ENCODE measurements at regions not wholly inside any gene's neighbourhood (a gene's known extent, or its start where the extent isn't known, plus 50 kb on each side); places are given as distances from the start of the nearest gene placed in this dataset.
"Not testable (repeated sequence)": the region's sequence is repeated elsewhere in the genome, so short reads cannot be mapped to it uniquely, and the experiment has no call there.

DNA sequence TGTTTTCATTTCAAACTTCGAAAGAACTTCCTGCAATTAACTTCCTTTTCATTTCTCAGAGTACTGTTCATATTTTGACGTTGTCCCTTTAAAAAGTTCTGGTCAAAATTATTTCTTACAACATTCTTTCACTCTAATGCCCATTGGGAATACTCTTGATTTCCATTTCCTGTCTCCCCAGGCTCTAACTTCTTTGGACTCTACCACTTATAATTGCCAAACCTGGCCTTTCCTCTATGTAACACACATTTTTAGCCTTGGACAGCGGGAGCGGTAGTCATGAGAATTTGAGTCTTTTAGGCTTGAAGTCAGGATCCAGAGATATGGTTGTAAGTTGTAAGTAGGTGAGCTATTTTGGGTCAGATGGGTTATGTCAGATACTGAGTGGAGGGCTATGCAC is 163.5 kb upstream of the SPRY2 start:
- no peak for DNase-seq (ENCODE audit: low spot score)

DNA sequence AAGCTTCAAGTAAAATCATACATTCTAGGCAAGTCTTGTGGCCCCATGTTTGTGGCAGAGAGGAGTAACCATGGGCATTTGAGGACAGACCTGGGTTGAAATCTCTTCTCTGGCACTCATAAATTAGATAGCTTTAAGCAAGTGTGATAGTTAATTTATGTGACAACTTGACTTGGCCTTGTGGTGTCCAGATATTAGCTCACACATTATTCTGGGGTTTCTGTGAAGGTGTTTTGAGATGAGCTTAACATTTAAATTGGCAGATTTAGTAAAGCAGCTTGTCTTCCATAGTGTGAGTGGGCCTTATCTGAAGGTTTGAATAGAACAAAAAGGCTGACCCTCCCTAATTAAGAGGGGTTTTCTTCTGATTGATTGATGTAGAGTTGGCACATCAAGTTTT is 161.4 kb upstream of the SPRY2 start:
- DNase-seq (ENCODE audit: low spot score) = no peak

DNA sequence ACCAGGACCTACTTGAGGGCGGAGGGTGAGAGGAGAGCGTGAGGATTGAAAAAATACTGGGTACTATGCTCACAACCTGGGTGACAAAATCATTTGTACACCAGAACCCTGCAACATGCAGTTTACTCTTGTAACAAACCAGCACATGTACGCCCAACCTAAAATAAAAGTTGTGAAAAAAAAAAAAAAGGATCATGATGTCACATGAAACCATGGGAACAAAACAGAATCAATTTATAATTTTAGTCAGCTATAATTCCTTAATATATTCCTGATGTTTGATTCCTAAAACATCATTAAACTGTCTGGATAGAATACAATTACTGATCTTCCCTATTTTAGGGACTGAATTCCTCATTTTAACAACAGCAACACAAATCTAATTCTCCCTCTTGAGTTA is 160.6 kb upstream of the SPRY2 start:
- DNase-seq (ENCODE audit: low spot score) = no peak

DNA sequence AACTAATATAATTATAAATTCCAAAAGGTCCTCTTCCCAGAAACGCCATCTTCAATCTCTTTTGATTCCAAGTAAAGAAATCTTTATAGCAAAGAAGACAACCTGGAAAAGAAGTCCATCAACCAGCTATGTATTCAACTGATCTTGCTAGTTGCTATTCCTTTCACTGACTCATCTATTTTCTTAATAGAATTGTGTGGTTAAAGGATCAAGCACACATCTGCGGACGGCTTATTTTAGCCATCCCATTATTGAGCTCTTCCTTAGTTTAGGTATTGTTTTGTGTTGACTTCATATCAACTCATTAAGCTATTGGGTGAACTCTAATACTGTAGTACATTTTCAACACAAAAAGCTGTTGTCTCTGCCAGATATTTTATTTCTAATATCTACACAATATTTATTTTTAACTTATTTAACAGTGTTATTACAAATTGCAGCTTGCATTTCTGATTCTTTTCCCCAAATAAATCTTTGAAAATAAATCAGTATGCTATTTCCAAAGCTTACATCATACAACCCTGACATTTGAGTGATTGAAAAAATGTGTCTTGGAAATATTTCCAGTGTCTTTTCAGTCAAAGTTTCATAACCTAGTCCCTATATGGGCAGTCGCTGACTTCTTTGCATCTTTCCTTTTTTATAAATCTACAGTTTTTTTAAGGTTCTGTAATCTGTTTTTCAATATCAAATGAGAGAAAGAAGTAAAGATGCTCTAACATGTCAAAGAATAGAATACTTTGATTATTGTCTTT is 158.8 kb upstream of the SPRY2 start:
- no peak for DNase-seq (ENCODE audit: low spot score)

DNA sequence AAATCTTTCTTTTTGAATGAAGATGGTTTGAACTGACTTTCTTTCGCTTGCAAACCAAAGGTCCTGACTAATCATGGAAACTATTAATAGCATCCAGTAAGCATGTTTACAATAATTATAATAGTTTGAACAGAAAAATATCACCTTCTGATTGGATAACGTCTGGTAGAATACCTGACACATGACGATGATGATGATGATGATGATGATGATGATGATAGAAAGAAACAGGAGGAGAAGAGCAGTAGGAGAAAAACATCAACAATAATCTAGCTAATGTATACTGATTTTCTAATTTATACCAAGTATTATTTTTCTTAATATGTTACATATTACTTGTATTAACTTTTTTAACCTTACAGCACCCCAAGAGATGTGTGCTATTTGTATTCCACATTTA is 157.5 kb upstream of the SPRY2 start:
- no peak for DNase-seq (ENCODE audit: low spot score)

DNA sequence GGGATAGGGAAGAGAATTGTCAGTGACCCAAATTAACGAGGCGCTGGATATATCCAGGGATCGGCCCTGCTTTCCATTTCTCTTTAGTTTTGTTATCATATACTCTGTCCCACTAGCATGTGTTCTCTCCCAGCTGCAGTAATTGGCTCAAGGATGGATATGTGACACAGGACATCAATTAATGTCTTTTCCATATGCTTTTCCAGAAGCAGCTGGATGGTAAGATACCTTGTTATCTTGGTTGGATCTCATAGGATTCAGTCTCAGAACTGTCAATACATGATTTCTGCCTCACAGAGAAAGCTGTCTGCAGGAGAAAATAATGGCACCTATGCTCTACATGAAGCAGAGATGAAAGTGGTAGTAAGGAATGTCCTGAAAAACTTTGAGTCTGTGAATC is 157.1 kb upstream of the SPRY2 start:
- DNase-seq (ENCODE audit: low spot score) = no peak

DNA sequence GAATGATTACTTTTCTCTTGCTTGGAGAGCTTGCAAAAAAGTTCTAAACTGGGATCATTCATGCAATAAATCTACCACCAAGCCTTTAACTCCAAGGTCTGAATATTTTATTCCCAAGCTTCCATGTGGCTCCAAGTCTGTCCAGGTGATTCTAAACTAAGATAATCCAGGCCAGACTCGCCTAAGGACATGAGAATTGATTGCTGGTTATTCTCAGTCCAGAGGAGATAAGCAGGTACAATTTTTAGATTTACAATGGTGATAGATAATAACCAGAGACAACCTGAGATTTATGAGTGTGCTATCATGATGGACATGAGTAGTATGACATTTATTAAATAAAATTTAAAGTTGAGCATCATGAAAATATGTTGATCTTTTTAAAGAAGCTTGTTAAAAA is 156.5 kb upstream of the SPRY2 start:
- no peak for DNase-seq (ENCODE audit: low spot score)

DNA sequence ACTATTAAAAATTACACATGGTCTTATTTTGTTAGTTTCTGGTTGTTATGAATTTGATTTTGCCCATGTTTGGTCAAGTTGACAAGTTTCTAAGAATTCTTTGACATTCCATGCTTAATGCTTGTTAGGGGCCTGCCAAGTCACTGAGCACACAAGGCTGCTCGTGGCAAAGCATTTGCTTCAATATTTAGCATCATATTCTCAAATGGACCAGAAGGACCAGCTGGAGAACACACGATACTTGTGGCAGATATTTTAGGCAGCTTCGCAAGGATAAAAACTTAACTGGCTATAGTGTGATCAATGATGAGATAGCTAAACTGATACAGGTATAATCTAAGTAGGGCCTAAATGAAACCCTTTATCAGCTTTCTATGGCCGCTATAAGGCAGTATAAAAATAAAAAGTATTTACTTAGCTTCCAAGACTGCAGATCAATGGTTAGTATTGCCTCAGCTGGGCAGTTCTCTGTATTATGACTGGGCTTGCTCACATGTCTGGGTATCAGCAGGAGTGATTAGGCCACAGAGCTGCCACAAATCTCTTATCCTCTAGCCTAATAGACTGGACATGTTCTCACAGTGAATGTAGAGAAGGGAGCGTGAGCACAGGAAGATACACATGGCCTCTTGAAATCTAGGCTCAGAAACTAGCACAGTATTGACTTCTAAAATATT is 155.9 kb upstream of the SPRY2 start:
- DNase-seq (ENCODE audit: low spot score) = no peak

DNA sequence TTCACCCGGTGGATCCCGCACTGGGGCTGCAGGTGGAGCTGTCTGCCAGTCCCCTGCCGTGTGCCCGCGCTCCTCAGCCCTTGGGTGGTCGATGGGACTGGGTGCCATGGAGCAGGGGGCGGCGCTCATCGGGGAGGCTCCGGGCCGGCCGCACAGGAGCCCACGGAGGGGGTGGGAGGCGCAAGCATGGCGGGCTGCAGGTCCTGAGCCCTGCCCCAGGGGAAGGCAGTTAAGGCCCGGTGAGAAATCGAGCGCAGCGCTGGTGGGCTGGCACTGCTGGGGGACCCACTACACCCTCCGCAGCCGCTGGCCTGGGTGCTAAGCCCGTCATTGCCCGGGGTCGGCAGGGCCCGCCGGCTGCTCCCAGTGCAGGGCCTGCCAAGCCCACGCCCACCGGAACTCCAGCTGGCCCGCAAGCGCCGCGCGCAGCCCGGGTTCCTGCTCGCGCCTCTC is 149.6 kb upstream of the SPRY2 start:
- DNase-seq (ENCODE audit: low spot score) = not testable (repeated sequence)

DNA sequence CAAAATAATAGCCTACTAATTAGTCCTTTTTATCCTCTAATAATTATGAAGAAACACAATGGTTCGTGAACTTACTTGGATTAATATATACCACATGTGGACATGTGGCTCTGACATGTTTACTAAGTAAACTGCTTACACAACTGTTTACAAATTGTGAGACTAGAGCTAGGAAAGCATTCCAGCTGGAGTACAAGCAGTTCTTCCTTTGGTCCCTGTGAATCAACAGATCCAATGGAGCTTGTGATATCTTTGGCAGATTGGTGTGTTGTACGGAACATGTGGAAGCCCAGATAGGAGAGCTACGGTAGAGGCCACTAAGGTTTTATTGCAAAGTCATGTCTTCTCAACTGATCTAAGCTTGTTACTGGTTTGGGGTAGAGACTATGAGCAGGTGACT is 145.5 kb upstream of the SPRY2 start:
- DNase-seq (ENCODE audit: low spot score) = no peak

DNA sequence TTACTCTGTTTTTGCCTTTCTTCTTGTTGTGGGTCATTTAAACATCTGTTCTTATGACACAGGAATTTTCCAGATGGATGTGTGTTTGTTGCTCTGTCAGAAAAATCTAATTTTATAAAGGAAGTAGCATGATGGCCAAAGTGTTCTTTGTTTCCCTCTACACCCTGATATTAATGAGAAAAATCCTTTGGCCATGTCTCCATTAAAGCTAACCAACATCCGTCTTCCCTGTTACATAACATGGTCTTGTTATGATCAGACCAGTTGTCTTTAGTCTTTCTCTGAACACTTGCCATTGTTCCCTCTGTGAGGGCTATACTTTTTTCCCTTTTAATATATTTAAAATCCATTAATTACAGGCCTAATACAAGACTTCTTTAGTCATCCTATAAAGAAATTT is 142.2 kb upstream of the SPRY2 start:
- DNase-seq (ENCODE audit: low spot score) = no peak

DNA sequence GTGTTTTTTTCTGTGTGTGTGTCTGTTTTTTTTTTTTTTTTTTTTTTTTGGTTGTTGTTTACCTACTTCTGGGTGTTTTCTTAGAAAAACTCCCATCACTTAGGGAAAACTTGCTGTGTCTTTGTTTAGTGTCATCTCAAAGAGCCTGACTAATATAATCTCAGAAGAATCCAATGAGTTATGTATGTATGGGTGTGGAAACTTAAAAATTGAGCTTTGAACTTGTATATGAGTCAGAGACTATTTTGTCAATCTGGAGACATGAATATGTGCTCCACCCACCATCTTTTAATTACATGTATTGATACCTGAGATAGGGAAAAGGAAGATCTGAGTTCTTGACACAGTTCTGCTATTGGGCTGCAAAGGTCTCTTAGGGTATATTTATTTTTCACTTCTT is 140.7 kb upstream of the SPRY2 start:
- no peak for DNase-seq (ENCODE audit: low spot score)

DNA sequence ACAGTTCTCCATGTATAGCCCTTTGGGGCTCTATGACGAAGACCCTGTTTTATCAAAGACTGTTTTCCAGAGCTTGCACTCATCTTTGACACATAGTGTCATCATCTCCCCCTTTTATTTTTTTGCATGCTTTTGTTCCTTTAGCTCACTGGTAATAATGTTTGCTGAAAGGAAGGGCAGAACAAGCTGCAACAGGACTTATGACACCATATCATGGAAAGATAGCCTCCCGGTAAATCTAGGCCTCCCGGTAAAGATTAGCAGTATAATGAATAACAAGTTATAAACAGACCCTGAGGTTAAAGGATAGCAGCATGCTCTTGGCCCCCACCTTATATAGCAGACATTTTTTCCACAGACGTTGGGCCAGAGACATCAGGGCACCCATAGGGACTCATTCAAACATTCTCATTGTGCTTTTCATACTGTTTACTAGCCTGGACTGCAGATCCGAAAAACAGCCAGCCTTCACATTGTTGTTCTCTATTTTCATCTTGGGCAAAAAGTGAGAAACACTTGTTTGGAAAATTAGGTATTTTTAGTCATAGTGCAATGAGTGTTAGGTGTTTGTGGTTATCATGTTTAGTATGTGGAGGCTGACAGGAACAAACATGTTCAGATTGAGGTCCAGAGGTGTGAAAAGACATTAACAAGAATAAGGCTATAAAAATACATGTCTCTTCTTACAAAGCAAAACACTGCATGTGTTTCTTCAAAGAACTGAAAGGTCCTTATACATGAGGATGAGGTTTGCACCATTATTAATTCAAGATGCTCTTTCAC is 136.9 kb upstream of the SPRY2 start:
- DNase-seq (ENCODE audit: low spot score) = no peak

DNA sequence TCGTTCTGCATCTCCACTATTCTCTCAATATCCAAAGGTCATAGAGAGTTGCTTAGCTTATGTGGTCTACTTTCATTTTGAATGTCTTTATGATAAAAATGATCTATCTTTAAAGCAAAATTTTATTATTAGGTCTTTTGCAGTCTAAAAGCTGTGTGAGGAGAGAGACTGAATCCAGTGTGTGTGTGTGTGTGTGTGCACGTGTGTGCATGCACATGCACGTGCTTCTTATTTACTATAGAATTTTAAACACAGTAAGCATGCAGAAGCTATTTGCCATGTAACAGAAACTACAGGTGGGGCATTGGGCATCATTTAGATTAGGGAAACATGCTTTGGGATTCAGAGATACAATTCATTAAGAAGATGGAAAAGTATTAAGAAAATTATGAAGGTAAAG is 136.0 kb upstream of the SPRY2 start:
- no peak for DNase-seq (ENCODE audit: low spot score)

DNA sequence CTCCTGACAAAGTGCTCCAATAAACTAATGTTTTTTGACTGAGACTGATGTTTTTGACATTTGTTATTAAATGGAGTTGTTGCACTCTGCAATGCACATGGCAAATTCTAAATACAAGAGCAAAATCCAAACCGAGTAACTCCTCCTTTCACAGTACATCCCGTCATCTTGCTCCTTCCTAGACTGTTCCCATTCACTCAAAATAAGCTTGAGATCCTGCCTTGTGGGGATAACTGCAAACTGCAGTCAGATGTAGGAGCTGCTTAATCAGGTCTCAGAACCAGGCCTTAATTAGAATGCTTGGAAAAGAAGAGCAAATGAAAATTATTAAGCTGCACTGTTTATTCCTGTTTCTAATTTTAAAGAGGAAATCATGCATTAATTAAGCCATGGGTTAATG is 134.8 kb upstream of the SPRY2 start:
- DNase-seq (ENCODE audit: low spot score) = no peak

DNA sequence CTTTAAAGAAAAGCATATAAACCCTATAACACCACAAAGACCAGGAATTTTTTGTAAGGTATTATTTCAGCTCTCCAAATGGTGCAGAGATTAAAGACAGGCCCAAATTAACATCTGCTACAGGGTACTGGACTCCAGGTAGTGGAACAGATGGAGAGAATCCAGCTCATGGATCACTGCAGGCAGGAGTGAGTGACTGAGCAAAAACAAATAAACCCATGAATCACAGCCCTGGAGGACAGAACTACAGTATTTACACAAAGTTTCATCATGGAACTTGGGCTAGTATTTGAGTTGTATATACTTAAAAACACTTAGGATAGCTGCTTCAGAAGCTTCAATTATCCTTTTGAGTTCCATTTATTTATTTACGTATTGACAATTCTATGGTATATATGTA is 132.8 kb upstream of the SPRY2 start:
- DNase-seq (ENCODE audit: low spot score) = peak; percentile 27

DNA sequence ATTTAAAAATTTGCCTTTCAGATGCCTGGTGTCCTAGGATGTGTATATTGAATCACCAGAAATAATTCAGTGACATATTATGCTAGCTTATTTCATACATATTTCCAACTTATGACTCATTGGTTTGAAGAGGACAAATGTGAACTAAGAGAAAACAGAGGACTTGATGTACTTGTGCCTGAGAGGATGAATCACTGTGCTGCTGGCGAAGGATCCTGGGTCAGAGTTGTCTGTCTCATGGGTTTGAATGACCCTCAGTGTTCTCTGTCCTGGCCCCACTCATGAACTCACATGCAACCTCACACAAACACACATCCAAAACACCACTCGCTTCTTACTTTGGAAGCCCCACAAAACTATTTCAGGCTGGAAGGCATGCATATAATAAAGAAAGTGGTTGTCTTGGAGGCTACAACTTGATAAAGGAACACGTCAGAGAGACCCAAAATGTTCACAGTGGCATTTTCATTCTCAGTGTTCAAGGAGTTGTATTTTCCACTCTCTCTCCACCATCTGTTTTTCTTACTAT is 129.0 kb upstream of the SPRY2 start:
- no peak for DNase-seq (ENCODE audit: low spot score)

DNA sequence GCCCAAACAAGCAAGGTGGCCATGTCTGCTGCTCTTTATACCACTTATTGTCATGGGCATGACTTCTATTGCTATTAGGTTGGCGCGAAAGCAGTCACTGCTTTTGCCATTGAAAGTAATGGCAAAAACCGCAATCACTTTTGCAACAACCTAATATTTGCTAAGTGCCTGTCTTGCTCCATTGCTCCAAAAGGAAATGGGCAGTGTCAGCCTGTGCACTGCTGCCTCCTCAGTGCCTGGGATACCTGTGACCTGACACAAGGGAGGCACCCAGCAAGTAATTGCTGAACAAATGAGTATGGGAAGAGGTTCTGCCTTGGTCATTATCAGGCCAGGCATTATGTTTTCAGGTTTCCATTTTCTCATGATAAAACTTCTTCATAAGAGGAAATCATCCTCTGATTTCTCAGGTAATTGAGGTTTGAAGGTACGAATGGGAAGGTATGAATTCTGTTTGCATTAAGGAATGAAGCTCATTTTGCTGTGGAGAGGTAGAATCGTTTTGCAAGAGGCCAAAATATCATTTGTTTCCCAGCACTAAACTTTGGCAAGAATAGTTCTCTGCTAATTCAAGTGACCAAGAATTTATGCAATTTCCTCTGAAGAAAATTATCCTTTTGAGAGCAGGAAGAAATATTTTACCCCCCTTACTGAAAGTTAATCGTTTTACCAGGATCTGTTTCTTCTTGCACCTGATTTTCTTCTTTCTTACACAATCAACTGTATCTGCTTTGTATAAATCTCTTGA is 128.4 kb upstream of the SPRY2 start:
- no peak for DNase-seq (ENCODE audit: low spot score)

DNA sequence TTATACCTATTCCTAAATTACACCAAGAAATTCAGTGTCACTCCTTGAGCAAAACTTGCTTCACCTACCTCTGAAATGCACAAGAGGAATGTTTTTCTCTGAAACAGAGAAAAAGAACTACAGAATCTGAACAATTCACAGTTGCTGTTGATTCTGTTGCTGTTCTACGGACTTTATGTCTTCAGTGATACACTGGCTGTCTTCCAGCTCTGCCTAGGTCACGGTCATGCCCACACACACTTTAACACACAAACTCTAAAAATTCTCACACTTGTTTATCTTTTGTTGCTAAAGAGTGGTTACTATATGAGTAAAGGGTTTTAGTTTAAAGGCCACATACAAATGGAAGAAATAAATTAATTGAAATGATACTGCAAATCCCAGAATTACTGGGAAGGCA is 124.4 kb upstream of the SPRY2 start:
- DNase-seq (ENCODE audit: low spot score) = no peak

DNA sequence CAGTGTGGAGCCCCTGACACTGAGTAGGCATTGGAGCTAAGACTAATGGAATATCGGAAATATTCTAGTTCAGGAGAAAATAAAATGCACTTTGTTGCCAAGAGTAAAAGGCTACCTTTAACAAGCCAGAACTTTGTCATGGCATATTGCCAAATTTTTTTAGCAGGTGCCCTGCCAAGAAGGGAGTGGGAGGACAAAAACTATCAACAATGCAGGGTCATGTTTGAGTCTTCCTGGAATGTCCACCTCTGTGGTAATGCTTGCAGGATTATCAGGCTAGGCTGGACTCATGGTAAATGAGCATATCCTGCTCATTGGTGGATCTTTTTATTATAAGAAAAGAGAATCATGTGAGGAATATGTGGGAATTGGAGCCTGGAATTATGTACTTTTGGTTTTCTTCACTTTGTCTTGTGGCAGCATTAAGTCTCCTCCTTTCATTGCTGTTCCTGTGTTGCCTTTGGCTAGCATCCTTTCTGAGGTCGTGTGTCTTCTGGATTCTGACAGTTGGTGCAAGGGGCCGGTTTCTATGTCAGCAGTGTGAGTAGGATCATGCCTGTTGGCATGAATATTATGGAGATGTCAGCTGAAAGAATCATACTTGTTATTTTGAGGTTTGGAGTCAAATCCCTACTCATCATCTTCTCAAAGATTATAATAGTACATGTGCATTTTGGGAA is 122.9 kb upstream of the SPRY2 start:
- DNase-seq (ENCODE audit: low spot score) = no peak

DNA sequence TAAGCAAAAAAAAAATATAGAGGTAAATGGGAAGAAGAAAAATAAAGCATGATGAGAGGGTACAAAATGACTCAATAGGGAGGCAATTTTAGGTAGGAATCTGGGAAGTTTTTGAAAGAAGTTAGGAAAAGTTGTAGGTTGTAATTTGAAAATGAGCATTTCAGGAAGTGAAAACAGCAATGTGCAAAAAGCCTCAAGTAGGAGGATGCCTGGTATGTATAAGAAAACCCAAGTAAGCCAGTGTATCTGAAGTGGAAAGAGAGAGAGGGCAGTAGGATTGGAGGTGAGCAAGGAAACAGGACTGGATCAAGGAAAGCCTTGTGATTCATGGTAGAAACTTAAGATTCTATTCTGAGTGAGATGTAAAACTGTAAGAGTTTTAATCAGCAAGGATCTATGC is 121.6 kb upstream of the SPRY2 start:
- no peak for DNase-seq (ENCODE audit: low spot score)

All from H4 (cell line).